HL-60/S4 treated with phorbol 12-myristate 13-acetate at 8.2 ng/mL for 4 days and 3 days (cell line): ENCODE measurements at regions not wholly inside any gene's neighbourhood (a gene's known extent, or its start where the extent isn't known, plus 50 kb on each side); places are given as distances from the start of the nearest gene placed in this dataset.

ENCODE experiments used
- in situ Hi-C: fragments of 300-500 bp; cut with MboI; formaldehyde crosslinking; loops from 2 replicates; pipeline ENCODE4 v1.15.0; 2022; ENCODE audit warnings: low sequenced_read_pairs

DNA sequence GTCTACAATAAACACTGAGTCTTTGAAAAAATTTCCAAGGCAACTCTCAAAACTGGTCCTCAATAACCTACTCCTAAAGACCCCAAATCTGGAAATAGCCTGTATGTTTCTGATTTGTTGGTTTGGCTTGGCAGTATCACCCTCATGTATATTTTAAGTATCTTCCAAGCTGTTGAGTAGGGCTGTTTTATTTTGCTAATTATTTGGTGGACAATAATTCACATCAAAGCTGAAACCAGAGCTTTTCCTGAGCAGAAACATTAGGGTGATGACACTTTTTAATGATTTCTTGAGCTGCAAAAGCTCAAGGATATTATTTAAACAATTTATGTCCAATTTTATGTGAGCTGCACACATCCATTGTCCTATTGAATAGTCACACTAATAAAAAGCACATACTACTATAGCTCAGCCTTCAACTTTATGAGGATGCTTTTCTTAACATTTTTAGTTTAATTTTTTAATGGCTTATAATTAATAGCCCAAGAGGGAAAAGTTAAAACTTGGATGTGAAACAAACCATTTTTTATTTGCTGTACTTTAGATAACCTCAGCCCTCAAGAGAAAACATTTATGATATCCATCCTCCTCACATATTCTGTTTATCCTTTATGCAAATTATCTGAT, 393.1 kb downstream of the TAF11L14 start:
- in situ Hi-C loops: no loop called here

GRCh38 chr5:18028036-18028435, 393.8 kb downstream of the TAF11L14 start:
- in situ Hi-C loops: no loop called here

DNA sequence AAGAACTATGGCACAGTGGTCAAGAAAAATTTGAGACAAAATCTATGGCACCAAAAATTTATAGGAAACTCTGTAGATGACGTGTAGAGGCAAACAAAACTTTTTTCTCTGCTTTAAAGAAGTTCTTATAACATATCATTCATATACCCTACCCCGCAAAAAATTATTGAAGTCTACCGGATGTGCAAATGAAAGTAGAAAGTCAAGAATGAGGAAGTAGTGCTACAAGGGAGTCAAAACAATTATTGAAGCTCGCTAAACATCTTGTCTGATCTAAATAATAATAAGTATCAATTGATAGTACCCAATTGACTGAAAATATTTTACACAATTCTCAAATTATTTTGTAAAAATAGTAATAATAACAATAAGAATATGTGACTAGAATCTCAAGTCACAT, 398.5 kb downstream of the TAF11L14 start:
- in situ Hi-C loops: no loop called here

DNA sequence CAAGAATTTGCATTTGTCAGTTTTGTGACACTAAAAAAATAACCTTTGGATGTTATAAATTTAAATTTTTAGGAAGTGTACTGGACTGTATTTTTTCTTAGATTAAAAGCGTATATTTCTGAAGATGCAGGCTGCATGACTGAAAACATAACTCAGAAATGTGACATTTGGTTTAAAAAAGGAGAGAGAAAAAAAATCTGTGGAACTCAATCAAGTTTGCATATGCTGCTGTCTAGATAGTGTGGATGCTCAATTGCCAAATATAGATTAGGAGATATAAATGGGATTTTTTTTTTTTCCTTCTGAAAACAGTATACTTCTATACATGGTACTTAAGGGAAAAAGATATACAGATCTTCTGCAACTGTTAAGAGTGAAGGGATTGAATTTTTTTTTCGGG, 402.3 kb downstream of the TAF11L14 start:
- in situ Hi-C loops: no loop called here

GRCh38 chr5:18037718-18038117, 403.5 kb downstream of the TAF11L14 start:
- in situ Hi-C loops: no loop called here

DNA sequence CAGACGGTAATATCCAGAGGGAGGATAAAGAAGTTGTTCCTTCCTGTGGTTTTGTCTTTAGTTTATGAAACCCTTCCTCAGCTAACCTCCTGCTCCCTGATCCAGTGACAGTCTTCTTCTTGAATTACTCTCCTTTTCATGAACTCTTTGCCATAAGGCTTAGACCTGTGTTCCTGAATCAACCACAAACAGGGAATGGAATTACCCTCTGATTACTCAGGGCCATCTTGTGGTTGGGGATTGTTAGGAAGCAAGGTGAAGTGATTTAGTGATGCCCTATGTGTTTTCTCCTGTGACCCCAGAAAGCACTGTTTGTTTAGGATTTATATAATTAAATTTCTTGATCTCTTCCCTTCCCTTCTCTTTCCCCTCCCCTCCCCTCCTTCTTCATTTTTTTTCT, 409.1 kb downstream of the TAF11L14 start:
- in situ Hi-C loops: no loop called here

- in situ Hi-C loops: no loop called here
Measured at GRCh38 chr5:18048449-18048848, 414.2 kb downstream of the TAF11L14 start.

DNA sequence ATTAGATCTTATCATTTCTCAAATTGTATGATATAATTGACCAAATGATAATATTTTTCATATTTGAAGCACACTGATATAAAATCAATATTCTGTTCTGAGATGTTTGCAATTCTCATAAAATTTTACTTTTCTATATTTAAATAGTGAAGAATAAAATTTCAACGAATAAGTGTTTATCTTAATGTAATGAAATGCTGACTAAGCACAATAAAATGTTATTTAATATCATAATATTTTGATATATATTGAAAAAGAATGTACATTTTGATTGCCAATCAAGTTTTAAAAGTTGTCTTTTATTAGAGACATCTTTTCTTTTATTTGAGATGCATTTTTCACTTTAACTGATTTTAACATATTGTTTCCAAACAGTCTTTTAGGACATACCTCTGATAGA, 416.1 kb downstream of the TAF11L14 start:
- in situ Hi-C loops: no loop called here

DNA sequence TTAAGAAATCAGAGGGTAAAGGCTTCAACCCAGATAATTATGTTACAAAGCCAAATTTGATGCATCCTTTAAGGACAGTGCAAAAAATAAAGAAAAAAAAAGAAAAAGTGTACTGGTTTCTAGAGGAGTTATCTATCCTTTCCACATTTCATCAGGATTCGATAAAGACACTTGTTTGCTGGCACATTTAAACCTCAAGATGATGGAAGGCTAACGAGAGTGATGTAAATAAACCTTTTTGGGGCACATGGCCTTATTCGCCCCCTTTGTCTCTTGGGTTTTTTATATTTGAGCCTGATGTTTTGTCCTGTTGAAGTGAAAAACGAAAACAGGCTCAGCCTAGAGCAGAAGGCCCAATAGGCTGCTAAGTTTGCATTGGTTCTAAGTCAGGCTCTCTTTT, 416.5 kb downstream of the TAF11L14 start:
- in situ Hi-C loops: no loop called here

DNA sequence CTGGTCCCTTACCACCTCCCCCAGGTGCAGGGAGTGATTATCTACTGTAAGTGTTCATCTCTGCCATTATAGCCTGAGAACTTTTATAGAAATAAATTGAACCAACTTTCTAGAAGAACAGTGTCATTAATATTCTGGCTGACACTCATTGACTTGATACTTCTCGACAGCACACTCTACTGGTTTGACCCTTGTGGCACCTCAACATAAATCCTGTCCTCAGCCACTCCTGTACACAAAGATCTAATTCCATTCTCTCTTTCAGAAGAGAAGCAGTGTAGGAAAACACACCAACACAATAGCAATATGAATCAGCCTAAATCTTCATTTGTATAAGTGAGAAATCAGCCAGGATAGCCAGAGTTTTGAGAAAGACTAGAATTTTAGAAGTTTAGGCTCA, 417.7 kb downstream of the TAF11L14 start:
- in situ Hi-C loops: no loop called here

DNA sequence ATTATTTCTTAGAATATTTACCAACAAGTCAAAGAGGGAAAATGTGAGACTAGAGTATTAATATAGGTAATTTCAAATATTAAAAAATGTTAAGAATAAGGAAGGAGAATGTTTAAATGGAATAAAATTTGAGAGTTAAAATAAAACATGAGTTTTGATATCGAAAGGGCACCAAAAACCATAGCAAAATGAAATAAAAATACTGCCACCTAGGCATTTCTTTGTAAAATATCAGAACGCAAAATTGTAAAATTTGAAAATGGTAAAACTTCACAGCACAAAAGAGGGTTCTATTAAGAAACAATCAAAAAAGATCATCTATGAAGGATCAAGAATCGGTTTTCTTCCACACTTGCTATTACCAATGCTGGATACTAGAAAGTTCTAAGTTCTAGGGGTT, 418.3 kb downstream of the TAF11L14 start:
- in situ Hi-C loops: no loop called here

GRCh38 chr5:18057725-18058124, 423.5 kb downstream of the TAF11L14 start:
- in situ Hi-C loops: no loop called here

DNA sequence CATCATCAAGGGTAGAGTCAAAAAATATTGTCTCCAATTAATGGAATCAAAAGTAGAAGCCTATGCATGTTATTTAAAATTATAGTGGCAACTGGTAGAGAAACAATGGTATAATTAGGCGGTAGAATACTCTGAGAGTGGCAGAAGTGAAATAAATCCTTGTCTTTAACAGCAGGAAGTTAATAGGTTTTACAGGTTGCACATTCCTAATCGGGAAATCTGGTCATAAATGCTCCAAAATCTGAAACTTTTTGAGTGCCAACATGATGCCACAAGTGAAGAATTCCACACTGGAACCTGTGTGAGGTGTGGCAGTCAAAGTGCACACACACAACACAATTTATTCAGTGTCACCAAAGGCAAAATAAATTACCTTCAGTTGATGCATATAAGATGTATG, 433.4 kb downstream of the TAF11L14 start:
- in situ Hi-C loops: no loop called here

DNA sequence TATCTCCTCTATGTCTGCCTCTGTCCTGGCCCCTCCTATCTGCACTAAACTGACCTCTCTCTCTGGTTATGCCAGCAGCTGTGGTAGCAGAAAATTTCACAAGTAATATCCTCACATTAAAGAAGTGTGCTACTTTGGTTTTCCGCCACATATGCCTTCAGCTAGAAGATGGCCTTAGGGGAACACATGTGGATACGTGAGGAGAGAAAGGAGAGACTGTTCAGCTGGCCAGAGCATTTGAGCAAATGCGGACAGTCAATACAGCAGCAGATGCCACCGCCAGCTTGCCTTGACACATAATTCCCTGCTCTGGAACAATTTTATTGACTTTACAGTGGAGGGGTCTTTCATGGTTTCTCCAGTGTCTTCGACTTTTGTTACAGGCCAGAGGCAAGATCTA, 434.6 kb downstream of the TAF11L14 start:
- in situ Hi-C loops: no loop called here

- in situ Hi-C loops: no loop called here
Measured at GRCh38 chr5:18069790-18070189, 435.5 kb downstream of the TAF11L14 start.

DNA sequence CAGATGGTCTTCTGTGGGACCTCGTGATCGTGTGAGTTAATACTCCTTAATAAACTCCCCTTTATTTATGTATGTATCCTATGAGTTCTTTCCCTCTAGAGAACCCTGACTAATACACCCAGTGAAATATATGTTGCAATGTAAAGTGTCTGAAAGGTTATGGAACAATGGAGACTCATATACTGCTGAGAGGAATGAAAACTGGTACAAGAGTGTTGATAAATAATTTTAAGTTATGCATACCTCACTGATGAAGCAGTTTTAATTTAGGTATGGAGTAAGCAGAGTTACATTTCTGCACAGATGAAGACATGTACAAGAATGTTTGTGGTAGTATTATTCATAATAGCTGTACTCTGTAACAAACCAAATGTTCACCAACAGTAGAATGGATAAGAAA, 438.3 kb downstream of the TAF11L14 start:
- in situ Hi-C loops: no loop called here

GRCh38 chr5:18074961-18075360, 440.7 kb downstream of the TAF11L14 start:
- in situ Hi-C loops: no loop called here

- in situ Hi-C loops: no loop called here
Measured at GRCh38 chr5:18078157-18078556, 443.9 kb downstream of the TAF11L14 start.

DNA sequence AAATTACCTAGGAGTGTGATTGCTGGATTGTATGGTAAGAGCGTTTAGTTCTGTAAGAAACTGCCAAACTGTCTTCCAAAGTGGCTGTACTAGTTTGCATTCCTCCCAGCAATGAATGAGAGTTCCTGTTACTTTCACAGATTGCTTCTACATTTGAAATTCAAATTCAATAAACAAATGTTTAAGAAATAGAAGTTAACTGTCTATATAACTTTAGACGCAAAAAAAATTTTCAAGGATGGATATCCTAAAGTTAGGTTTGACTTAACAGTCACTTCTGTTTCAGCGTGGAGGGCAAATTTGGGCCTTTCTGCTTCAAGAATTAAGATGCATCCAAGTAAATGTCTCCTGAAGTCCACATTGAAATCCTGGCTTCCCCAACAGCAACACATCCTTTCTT, 445.6 kb downstream of the TAF11L14 start:
- in situ Hi-C loops: no loop called here

DNA sequence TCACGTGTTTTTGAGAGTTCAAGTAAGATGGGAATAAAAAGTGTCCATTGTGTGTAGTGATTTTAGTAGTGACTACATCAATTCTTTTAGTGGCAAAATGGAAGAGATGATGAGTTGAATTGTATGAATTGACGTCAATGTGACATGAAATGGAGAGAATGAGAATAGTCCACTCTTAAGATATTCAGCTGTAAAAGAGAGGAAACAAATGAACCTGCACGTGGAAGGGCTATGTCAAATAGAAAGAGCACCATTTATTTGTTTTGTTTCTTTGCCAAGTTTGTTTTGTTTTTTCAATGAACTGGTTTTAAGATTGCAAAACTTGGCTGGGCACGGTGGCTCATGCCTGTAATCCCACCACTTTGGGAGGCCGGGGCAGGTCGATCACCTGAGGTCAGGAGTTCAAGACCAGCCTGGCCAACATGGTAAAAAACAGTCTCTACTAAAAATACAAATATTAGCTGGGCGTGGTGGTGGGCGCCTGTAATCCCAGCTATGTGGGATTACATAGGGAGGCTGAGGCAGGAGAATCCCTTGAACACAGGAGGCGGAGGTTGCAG, 453.8 kb downstream of the TAF11L14 start:
- in situ Hi-C loops: no loop called here

DNA sequence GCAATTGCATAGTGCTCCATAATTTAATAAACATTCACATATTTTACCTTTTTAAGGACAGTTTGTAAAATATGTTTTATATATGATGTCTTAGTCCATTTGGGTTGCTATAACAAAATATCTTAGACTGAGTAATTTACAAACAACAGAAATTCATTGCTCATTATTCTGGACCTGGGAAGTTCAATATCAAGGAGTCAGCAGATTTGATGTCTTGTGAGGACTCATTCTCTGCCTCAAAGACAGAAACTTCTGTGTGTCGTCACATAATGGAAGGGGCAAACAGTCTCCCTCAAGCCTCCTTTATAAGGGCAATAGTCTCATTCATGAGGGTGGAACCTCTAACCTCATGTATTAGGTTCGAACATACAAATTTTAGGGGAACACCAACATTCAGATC, 455.9 kb downstream of the TAF11L14 start:
- in situ Hi-C loops: no loop called here

DNA sequence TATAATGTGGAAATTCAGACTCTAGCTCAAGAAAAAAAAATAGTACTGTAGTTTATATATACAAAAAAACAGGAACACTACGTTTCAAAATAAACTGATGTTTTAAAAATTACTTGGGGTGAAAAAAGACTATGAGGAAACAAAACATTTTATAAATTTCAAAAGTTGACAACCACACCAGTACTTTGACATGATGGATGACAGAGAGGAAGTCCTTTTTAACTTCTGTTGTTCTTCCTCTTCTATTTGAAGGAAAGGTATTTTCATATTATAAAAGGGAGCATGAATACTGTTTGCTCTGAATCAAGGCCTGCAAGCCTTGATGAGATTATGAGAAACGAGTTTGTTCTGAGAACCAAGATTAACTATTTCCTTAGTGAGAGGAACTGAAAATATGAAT, 456.9 kb downstream of the TAF11L14 start:
- in situ Hi-C loops: no loop called here

- in situ Hi-C loops: no loop called here
Measured at GRCh38 chr5:18091758-18092157, 457.5 kb downstream of the TAF11L14 start.
